Kidney (tissue), 13 donors: ENCODE measurements at regions not wholly inside any gene's neighbourhood (a gene's known extent, or its start where the extent isn't known, plus 50 kb on each side); places are given as distances from the start of the nearest gene placed in this dataset.

Source experiments
- DNase-seq, 5 donors: peaks; one replicate each; pipeline ENCODE4 v3.0.0-alpha.2; 2013 to 2020
- FAIRE-seq: peaks from 2 replicates; lab custom pipeline; 2012; peaks lifted over from hg19 to GRCh38; lab: Jason Lieb, UNC
- H3K27ac ChIP-seq, 2 donors: one replicate each; pipeline ENCODE4 v1.7.0; 2013; ENCODE audit warnings: low read depth in 2 of 2, low read length in 2 of 2, inconsistent platforms in 1 of 2
- H3K27me3 ChIP-seq: one replicate; pipeline ENCODE4 v1.7.1; 2013; ENCODE audit warnings: low read length, inconsistent platforms; ENCODE audit not compliant: control insufficient read depth, insufficient read depth
- H3K36me3 ChIP-seq, 3 donors: one replicate each; pipeline versions ENCODE4 v1.7.0 to v1.7.1; 2013; ENCODE audit warnings: low read length in 3 of 3, control low read depth in 1 of 3, inconsistent platforms in 1 of 3; ENCODE audit not compliant: insufficient read depth in 3 of 3, control insufficient read depth in 2 of 3
- H3K4me1 ChIP-seq, 3 donors: one replicate each; pipeline versions ENCODE4 v1.7.0 to v1.7.1; 2013; ENCODE audit warnings: low read length in 3 of 3, inconsistent platforms in 1 of 3, low read depth in 1 of 3; ENCODE audit not compliant: control insufficient read depth in 2 of 3, insufficient read depth in 2 of 3
- H3K4me3 ChIP-seq, 3 donors: one replicate each; pipeline versions ENCODE4 v1.7.0 to v1.8.1; 2013; ENCODE audit warnings: low read length in 3 of 3, control low read depth in 1 of 3, inconsistent platforms in 1 of 3
- H3K9ac ChIP-seq, 3 donors: one replicate each; pipeline versions ENCODE4 v1.7.0 to v1.7.1; 2013; ENCODE audit warnings: low read length in 3 of 3, control low read depth in 1 of 3, inconsistent platforms in 1 of 3
- H3K9me3 ChIP-seq, 3 donors: one replicate each; pipeline versions ENCODE4 v1.7.0 to v1.7.1; 2013; ENCODE audit warnings: low read length in 3 of 3, control low read depth in 1 of 3, inconsistent platforms in 1 of 3; ENCODE audit not compliant: control insufficient read depth in 2 of 3, insufficient read depth in 1 of 3
- CTCF ChIP-seq: IDR thresholded peaks from 3 replicates; pipeline ENCODE4 v1.5.1; 2012; ENCODE audit warnings: mild to moderate bottlenecking, moderate library complexity, borderline replicate concordance; ENCODE audit not compliant: insufficient read depth; ENCODE audit errors: extremely low read depth
- intact Hi-C: fragments of 100-400 bp; cut with DNase I; formaldehyde crosslinking; loops from one replicate; pipeline ENCODE4 v1.11.1; 2022
- donor health status: control.
- donor health status: control.
- donor health status: control.
- donor health status: control.
- donor health status: control.
- donor health status: DM: yes; HTN: yes; CAD: no.
- donor health status: Normal renal cell carcinoma (clear cell type).

GRCh38 chr10:36281831-36282331, 639.8 kb upstream of the FZD8 start:
- peaks cover 0 to 2% (median 0%) of the 10 kb centered on the region in 3 donors for H3K4me1 ChIP-seq
- DNase-seq (peak in 1 of 5 donors; percentile 10), FAIRE-seq (no peak)
- no peak overlapping the region for H3K27ac ChIP-seq
- peaks cover 0 to 7% (median 2%) of the 10 kb centered on the region in 3 donors for H3K9me3 ChIP-seq
- no peak overlapping the region for H3K4me3 ChIP-seq
- no peaks in the 10 kb centered on the region for H3K36me3 ChIP-seq
- no peaks in the 10 kb centered on the region for H3K27me3 ChIP-seq
- intact Hi-C loops = no loop called here
- H3K9ac ChIP-seq = no peak overlapping the region
- no peak for TF ChIP-seq CTCF

- no peak overlapping the region for H3K27ac ChIP-seq
Measured at GRCh38 chr10:36280890-36281499, 638.9 kb upstream of the FZD8 start.

GRCh38 chr10:36280321-36280741, 638.2 kb upstream of the FZD8 start:
- Histone ChIP-seq H3K27ac (no peak overlapping the region), H3K9ac (no peak overlapping the region), H3K36me3 (no peaks in the 10 kb centered on the region), H3K27me3 (no peaks in the 10 kb centered on the region), H3K4me3 (no peak overlapping the region), H3K9me3 (no peaks in the 10 kb centered on the region), H3K4me1 (peaks cover 0 to 2% (median 0%) of the 10 kb centered on the region in 3 donors)
- no peak for TF ChIP-seq CTCF
- FAIRE-seq = no peak
- DNase-seq = peak in 2 of 5 donors; percentile 22 to 64
- intact Hi-C loops = no loop called here

More at GRCh38 chr10:36280890-36281499, 638.9 kb upstream of the FZD8 start:
- intact Hi-C loops = no loop called here
- Histone ChIP-seq H3K27me3 (no peaks in the 10 kb centered on the region), H3K4me1 (peaks cover 0 to 2% (median 0%) of the 10 kb centered on the region in 3 donors), H3K36me3 (no peaks in the 10 kb centered on the region), H3K9ac (no peak overlapping the region), H3K4me3 (no peak overlapping the region), H3K9me3 (peaks cover 0 to 1% (median 0%) of the 10 kb centered on the region in 3 donors)
- FAIRE-seq = no peak
- DNase-seq = no peak
- TF ChIP-seq CTCF = no peak
